WERI-Rb-1 (cell line): ENCODE measurements at regions not wholly inside any gene's neighbourhood (a gene's known extent, or its start where the extent isn't known, plus 50 kb on each side); places are given as distances from the start of the nearest gene placed in this dataset.

Experiments used
- DNase-seq: peaks from one replicate; pipeline ENCODE4 v3.0.0-alpha.2; 2020
- H3K27ac ChIP-seq: fragments of 250-450 bp; sonication (Bioruptor Pico); 2 replicates; pipeline ENCODE4 v1.5.1; 2020; ENCODE audit warnings: mild to moderate bottlenecking, moderate library complexity
- H3K27me3 ChIP-seq: fragments of 250-450 bp; sonication (Bioruptor Pico); 2 replicates; pipeline ENCODE4 v1.5.1; 2021; ENCODE audit warnings: mild to moderate bottlenecking, low read depth, moderate library complexity; ENCODE audit not compliant: insufficient read depth, severe bottlenecking
- H3K36me3 ChIP-seq: fragments of 250-450 bp; sonication (Bioruptor Pico); 2 replicates; pipeline ENCODE4 v1.5.1; 2020; ENCODE audit warnings: mild to moderate bottlenecking, moderate library complexity
- H3K4me3 ChIP-seq: 2 replicates; pipeline ENCODE4 v1.5.1; 2011; ENCODE audit warnings: low read depth, mild to moderate bottlenecking, control low read depth, low read length
- H3K9me3 ChIP-seq: fragments of 250-450 bp; sonication (Bioruptor Pico); 2 replicates; pipeline ENCODE4 v1.5.1; 2021; ENCODE audit warnings: mild to moderate bottlenecking, moderate library complexity; ENCODE audit not compliant: severe bottlenecking
- TF ChIP-seq, protein P1 (sequence below): IDR thresholded peaks from 2 replicates; pipeline ENCODE4 v1.5.1; 2011; ENCODE audit warnings: low read depth, mild to moderate bottlenecking, control low read depth, inconsistent platforms, low read length

DNA sequence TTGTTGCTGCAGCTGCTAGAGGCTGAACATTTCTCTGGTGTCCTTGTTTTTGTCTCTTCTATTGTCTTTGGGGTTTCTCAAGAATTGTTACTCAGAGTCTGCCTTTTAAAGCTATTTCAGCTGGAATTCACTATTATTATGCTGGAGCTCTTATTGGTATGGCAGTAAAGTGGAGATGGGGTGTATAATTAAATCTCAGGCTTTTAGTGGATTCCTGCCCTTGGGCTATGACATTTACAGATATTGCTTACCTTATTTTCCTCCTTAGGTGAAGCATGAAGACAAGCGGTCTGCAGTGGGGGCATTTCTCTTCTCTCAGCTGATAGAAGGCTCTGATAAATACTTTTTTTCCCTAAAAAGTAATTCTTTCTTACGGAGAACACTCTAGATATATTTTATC lies 1656.6 kb upstream of the IGFBP7 start:
- H3K4me3 ChIP-seq = no peak overlapping the region
- no peak for DNase-seq
- H3K27me3 ChIP-seq = no peaks in the 10 kb centered on the region
- H3K9me3 ChIP-seq = no peaks in the 10 kb centered on the region
- no peak overlapping the region for H3K27ac ChIP-seq
- TF ChIP-seq, protein P1, sequence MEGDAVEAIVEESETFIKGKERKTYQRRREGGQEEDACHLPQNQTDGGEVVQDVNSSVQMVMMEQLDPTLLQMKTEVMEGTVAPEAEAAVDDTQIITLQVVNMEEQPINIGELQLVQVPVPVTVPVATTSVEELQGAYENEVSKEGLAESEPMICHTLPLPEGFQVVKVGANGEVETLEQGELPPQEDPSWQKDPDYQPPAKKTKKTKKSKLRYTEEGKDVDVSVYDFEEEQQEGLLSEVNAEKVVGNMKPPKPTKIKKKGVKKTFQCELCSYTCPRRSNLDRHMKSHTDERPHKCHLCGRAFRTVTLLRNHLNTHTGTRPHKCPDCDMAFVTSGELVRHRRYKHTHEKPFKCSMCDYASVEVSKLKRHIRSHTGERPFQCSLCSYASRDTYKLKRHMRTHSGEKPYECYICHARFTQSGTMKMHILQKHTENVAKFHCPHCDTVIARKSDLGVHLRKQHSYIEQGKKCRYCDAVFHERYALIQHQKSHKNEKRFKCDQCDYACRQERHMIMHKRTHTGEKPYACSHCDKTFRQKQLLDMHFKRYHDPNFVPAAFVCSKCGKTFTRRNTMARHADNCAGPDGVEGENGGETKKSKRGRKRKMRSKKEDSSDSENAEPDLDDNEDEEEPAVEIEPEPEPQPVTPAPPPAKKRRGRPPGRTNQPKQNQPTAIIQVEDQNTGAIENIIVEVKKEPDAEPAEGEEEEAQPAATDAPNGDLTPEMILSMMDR = no peak
- no peaks in the 10 kb centered on the region for H3K36me3 ChIP-seq

DNA sequence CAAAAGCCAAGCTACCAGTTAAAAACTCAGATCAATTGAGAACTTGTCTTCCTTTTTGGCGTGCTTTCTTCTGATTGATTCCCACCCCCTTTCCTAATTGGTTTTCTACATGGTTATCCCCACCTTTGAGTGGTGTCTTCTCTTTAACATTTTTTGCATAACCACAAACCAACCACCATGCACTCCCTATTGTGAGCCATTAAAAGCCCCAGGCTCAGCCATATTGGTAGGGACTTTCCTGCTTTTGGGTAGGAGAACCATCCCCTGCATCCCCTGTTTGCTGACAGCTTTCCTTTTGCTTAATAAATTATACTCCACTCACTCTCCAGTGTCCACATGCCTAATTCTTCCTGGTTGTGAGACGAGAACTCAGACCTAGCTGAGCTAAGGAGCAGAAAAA lies 1651.4 kb upstream of the IGFBP7 start:
- Histone ChIP-seq H3K27ac (no peak overlapping the region), H3K4me3 (no peak overlapping the region), H3K9me3 (no peaks in the 10 kb centered on the region), H3K27me3 (no peaks in the 10 kb centered on the region), H3K36me3 (no peaks in the 10 kb centered on the region)
- TF ChIP-seq, protein P1 = no peak
- DNase-seq = no peak

DNA sequence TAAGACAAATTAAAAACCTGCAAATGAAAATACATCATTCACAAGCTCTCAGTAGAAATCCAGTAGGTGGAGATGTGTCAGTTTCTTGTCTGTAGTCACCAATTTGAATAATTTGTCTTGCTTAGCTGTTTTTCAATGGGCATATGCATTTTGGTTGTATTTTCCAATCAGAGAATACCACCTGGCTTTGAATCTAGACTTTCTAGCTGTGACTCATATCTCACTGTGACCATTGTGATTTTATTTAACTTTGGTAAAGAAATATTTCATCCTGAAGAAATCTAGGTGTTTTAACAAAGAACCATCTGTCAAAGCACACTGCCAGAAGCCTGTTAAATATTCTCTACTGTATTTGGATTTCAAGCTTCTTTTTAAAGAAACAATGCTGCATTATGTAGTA lies 1650.6 kb upstream of the IGFBP7 start:
- Histone ChIP-seq H3K4me3 (no peak overlapping the region), H3K27me3 (no peaks in the 10 kb centered on the region), H3K9me3 (no peaks in the 10 kb centered on the region), H3K27ac (peak overlapping the region; percentile 9; the same call in 1 of the 2 replicates), H3K36me3 (no peaks in the 10 kb centered on the region)
- TF ChIP-seq, protein P1 = no peak
- DNase-seq = no peak

DNA sequence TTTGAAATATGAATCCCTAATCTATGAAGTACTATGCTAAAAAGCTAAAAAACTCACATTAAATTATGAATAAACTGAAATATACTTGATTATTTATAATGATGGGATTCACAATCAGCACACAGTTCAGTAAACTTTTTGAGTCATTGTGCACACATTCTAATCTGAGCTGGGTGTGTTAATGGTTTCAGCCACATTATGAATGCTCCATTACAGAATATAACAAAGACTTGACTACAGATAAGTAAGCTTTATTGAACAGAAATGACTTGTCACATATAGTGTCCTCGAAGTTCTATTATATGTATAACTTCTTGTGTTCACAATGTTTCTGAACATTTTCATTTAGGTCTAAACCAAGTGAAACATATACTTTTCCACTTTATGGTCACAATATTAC lies 1649.9 kb upstream of the IGFBP7 start:
- Histone ChIP-seq H3K9me3 (no peaks in the 10 kb centered on the region), H3K27me3 (no peaks in the 10 kb centered on the region), H3K27ac (no peak overlapping the region), H3K36me3 (no peaks in the 10 kb centered on the region), H3K4me3 (no peak overlapping the region)
- TF ChIP-seq, protein P1 = no peak
- DNase-seq = no peak

DNA sequence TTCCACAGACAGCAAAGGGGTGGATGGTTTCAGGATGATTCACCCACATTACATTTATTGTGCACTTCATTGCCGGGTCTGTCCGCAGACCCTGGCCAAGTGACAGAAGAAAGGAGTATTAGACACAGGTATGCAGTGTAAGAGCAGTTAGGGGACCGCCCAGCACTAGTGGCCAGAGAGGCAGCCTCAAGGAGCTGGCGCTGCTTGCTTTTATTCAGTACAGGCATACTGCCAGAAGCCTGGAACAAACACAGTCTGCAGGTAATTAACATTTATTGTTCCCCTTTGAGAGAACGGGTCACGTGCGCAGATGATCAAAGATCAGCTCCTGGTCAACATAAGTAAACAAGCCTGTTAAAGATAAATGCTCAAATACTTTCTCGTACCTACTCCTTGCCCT lies 1639.0 kb upstream of the IGFBP7 start:
- no peak overlapping the region for H3K27ac ChIP-seq
- H3K36me3 ChIP-seq = no peaks in the 10 kb centered on the region
- H3K4me3 ChIP-seq = no peak overlapping the region
- TF ChIP-seq, protein P1 = no peak
- H3K9me3 ChIP-seq = peaks cover 4% of the 10 kb centered on the region
- no peaks in the 10 kb centered on the region for H3K27me3 ChIP-seq
- DNase-seq = no peak

DNA sequence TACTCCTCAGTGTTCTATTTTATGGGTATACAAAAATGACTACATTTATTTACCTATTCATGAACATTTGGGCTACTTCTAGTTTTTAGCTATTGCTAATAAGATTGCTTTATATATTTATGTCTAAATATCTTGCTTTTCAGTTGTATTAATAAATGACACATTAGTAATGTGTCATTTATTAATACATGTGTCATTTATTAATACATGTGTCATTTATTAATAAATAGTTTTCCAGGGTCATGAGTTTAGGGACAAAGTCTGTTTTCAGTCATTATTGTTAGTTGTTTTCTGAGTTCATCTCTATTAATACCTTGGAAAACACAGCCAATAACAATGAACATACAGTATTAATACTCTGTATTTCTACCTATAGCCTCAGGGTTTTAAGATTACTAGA lies 1630.7 kb upstream of the IGFBP7 start:
- DNase-seq = no peak
- Histone ChIP-seq H3K27ac (no peak overlapping the region), H3K27me3 (no peaks in the 10 kb centered on the region), H3K4me3 (no peak overlapping the region), H3K9me3 (no peaks in the 10 kb centered on the region), H3K36me3 (no peaks in the 10 kb centered on the region)
- TF ChIP-seq, protein P1 = no peak
